ENCODE measurements at regions not wholly inside any gene's neighbourhood (a gene's known extent, or its start where the extent isn't known, plus 50 kb on each side); places are given as distances from the start of the nearest gene placed in this dataset.
"Not testable (repeated sequence)": the region's sequence is repeated elsewhere in the genome, so short reads cannot be mapped to it uniquely, and the experiment has no call there.

DNA sequence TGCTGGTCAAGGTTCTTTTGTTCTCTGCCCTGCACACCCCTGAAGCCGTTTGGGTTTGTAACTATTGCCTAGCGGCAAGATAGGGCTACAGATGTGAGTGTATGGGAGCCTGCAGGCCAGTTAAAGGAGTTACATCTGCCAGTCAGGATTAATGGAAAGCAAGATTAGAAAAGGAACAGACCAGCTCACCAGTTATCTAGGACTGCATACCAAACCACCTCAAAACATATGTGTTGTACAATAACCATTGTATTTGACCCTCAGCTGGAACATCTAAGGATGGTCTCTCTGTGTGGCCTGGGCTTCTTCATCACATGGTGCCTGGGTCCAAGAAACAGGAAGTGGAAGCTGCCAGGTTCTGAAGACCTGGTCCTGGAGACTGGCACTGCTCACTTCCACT lies 52.5 kb upstream of the FBXO28 start:
- no peak for DNase-seq (ENCODE audit: low spot score)

DNA sequence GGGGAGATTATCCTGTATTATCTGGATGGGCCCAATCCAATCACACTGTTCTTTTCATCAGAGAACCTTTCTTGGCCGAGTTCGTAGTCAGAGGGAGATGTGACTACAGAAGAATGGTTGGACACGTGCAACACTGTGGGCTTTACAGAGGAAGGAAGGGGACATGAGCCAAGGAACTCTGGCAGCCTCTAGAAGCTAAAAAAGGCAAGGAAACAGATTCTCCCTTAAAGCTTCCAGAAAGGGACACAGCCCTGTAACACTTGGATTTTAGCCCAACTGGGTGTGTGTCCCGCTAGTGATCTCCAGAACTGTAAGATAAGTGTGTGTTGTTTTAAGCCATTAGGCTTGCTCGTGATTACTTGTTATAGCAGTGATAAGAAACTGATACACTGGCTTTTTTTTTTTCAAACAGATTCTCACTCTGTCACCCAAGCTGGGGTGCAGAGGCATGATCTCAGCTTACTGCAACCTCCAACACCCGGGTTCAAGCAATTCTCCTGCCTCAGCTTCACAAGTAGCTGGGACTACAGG lies 53.9 kb upstream of the FBXO28 start:
- no peak for DNase-seq (ENCODE audit: low spot score)

DNA sequence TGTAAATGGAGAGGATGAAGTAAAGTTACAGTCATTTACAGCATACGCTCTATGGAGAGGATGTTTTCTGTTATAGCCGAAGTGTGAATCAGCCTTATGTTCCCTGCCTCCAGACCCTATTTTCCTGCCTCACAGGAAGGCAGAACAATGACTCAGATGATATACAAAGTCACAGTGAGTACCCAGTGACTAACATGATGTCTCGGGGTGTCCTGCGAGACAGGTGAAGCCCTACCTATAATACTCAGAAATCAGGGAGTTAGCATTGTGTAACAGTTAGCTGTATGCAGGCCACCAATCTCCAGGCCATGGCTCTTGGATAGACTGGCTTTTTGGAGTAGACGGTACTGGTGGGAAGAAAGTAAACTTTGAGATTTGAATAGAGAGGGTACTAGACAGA lies 55.6 kb upstream of the FBXO28 start:
- no peak for DNase-seq (ENCODE audit: low spot score)

DNA sequence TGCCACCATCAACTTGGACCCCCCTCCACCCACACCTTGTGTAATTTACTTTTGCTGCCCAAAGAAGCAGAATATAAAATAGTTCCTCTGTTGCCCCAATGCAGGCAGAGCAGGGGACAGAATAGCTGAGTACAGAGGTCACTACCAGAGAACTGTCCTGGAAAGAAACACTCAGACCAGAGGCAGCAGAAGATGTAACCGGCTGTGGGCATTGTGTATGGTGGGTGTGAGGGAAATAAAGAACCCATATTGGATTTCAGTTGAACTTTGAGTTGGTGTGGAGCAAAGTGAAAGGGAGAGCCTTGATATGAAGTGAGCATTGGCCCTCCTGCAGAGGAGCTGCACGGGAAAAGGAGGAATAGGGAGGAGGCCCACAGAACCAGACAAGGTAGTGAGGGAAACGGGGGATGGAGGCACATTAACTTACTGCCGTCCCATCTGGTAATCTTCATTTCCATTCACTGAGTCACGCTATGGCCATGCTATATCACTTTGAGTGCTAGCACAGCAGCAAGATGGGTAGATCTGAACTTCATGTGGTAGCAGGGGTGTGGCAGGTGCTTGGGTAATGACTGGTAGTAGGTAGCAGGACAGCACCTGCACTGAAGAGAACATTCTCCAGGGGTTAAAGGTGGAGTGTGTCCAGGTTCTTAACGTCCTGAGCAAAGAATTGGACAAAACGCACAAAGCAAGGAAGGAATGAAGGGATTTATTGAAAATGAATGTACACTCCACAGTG lies 56.3 kb upstream of the FBXO28 start:
- no peak for DNase-seq (ENCODE audit: low spot score)

DNA sequence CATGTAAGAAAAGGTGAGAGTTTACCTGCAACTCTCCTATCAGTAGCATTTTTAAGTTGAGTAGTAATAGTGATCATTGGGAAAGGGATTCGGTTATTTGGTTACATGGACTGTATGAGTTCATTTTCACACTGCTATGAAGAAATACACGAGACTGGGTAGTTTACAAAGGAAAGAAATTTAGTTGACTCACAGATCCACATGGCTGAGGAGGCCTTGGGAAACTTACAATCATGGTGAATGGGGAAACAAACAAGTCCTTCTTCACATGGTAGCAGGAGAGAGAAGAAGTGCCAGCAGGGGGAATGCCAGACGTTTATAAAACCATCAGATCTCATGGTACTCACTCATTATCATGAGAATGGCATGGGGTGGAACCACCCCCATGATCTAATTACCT lies 59.3 kb upstream of the FBXO28 start:
- no peak for DNase-seq (ENCODE audit: low spot score)

DNA sequence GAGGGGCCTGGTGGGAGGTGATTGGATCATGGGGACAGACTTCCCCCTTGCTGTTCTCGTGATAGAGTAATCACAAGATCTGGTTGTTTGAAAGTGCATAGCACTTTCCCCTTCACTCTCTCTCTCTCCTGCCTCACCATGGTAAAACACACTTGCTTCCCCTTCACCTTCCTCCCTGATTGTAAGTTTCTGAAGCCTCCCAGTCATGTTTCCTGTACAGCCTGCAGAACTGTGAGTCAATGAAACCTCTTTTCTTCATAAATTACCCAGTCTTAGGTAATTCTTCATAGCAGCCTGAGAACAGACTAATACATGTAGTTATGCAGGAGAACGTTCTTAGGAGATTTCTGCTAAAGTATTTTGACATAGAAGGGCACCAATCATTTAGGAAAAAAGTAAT lies 59.9 kb upstream of the FBXO28 start:
- no peak for DNase-seq (ENCODE audit: low spot score)

DNA sequence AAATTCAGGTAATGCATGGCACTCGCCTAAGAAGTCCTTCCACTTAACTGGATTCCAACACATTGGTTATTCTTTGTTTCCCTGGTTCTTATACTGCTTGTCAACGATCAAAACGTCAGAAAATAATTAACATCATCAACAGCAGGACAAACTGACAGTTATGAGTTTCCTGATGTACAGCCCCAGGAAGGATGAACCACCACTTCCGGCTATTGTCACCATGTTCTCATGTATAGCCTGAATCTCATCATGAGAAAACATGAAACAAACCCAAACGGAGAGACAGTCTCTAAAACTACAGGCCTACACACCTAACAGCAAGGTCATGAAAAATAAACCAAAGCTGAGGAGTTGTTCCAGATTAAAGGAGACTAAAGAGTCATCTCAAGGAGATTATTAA lies 60.5 kb upstream of the FBXO28 start:
- DNase-seq (ENCODE audit: low spot score) = no peak

DNA sequence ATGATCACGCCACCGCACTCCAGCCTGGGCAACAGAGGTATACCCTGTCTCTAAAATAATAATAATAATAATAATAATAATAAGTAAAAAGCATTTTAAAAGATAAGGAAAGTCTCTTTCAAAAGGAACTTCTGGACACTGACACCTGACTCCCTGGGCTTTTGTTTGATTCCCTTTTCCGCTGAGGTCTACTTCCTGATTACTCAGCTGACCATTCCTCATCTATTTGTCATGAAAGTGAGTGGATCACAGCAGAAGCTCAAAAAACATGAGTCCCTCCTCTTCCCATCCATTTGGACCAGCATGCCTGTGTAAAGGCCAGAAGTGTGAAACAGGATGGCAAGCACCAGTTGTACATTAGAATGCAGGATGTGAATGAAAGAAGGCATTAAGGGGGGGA lies 61.1 kb upstream of the FBXO28 start:
- no peak for DNase-seq (ENCODE audit: low spot score)

DNA sequence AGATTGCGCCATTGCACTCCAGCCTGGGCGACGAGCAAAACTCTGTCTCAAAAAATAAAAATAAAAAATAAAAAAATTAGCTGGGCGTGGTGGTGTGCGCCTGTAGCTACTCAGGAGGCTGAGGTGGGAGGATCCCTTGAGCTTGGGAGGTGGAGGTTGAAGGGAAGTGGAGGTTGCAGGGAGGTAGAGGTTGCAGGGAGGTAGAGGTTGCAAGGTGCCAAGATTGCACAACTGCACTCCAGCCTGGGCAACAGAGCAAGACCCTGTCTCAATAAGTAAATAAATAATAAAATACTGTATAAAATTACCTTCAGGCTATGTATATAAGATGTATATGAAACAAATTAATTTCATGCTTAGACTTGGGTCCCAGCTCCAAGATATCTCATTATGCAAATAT lies 62.1 kb upstream of the FBXO28 start:
- DNase-seq (ENCODE audit: low spot score) = not testable (repeated sequence)

DNA sequence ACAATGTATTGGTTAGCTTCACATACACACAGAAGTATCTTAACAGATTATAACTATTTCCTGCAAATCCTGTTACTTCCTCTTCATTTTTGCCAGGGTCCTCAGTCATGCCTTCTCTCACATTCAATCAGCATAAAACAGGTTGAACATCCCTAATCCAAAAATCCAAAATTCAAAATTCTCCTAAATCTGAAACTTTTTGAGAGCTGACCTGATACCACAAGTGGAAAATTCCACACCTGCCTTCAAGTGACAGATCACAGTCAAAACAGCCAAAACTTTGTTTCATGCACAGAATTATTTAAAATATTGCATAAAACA lies 62.9 kb upstream of the FBXO28 start:
- DNase-seq (ENCODE audit: low spot score) = no peak

DNA sequence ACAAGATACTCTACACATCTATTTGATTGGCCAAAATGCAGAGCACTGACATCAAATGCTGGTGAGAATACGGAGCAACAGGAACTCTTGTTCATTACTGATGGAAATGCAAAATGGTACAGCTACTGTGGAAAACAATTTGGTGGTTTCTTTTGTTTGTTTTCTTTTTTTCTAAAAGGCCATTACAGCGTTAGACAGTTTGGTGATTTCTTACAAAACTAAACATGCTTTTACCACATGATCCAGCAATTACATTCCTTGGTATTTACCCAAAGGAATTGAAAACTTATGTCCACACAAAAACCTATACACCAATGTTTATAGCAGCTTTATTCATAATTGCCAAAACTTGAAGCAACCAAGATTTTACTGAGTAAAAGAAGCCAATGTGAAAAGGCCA lies 66.4 kb upstream of the FBXO28 start:
- no peak for DNase-seq (ENCODE audit: low spot score)

DNA sequence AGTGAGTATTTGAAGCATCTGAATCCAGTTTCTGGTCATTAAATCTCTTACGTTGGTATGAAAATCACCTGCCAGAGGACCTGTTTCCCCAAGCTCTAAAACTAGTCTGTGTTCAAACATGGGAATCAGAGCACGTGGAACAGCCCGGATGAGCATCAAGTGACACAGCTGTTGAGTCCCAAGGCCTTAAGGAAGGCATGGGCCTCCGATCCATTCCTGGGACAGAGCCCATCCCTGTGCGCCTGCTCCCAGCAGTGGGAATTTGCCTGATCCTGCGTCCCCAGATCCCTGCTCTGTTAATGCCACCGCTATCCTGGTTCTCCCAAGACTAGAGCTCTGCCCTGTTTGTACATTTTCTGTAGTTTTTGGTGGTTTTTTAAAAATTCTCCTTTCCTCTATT lies 68.4 kb upstream of the FBXO28 start:
- no peak for DNase-seq (ENCODE audit: low spot score)

DNA sequence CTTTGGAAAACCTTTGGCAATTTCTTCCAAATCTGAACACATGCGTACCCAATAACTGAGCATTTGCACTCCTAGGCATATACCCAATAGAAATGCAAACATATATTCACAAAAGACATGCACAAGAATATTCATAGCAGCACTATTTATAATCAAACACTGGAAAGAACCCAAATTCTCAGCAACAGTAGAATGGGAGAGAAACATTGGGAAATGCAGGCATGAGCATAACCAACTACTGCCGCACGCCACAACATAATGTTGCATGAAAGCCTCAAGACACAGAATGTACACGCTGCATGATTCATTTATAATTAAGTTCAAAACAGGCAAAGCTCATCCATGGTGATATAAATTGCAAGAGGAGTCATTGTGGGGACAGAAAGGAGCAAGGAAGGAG lies 69.5 kb upstream of the FBXO28 start:
- DNase-seq (ENCODE audit: low spot score) = no peak

DNA sequence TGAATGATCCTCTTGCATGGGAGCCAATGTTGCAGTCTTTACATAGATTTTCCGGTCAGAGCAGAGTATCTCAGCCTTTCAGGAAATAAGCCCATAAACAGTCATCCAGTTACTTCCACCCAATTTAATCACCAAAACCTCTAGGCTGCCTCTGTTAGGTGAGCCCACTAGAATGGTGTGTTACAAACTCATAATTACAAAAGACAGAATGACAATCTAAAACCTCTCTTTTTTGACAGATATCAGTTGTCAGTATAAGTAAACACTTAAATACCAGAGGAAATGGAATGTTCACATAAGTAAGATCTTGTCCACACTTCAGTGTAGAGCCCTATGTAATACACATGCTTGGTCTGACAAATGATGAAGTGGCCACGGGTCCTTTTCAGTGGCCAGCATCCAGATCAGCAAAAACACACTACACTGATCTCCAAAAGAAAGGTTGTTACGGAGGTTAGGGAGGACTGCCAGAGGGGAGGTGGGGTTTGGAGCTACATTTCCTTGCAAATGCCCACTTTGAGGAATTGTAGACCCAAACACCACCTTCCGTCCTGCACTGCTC lies 71.3 kb upstream of the FBXO28 start:
- DNase-seq (ENCODE audit: low spot score) = no peak

DNA sequence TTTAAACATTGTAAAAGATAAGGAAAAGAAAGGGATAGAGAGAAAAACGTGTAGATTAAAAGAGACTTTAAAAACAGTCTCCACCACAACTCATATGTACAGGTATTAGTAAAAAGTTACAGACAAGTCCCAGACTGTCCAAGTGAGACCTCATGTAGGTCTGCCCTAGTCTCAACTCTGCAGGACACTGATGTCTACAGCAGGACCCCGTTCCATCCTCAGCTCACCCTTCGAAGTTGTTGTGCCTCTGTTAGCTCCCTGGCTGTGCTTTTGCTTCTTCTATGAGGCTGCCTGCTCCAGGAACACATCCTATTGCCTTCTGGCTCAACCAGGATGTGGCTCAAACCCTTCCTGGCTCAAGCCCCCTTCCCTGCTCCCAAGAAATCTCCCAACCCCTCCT lies 72.9 kb upstream of the FBXO28 start:
- no peak for DNase-seq (ENCODE audit: low spot score)

DNA sequence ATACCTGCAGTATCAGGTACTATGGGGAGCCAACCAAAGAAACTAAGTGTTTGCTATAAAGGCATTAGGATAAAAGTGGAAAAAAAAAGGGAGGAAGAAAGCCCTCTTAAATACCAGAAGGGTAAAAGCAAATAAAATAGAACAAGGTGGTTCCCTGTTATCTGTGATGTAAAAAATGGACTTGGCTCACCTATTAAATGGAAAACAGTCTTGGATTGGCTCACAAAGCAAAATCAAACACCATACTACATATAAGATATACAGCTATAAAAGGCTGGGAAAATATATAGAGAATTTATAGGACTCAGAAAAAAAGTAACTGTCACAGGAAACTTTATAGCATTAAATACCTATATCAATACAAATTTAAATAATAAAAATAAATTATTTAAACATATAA lies 73.5 kb upstream of the FBXO28 start:
- DNase-seq (ENCODE audit: low spot score) = not testable (repeated sequence)

DNA sequence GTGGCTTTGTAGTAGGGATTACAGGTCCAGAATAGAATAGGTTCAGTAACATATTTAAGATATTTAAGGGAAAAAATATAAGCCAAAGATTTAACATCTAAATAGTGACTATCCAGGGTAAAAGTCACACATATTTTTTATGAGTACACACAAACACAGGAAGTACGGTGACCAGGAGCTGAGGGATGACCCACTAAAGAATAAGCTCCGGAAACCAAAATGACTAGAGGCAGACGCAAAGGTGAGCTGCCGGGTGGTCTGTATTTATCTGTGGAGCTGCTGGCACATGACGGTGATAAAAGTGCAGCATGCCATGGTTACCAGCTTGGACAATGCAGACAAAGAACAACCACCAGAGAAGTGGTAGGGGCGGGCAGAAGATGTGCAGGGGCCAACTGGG lies 73.9 kb upstream of the FBXO28 start:
- not testable (repeated sequence) for DNase-seq (ENCODE audit: low spot score)

DNA sequence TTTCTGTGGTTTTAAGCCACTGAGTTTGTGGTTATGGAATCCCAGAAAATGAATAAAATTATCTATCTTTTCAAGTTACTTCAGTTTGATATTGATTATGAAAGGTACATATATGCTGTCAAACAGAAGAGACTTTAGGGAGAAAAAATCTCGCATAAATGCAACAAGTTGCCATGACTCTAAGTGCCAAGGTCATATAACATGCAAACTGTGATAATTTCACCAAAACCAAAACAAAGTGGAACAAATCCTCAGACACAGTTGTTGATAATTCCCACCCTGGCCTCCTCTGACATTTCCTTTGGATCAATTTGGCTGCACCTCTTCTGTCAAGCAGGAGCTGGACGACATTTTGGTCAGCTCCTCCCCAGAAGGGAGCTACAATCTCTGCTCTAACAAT lies 75.1 kb upstream of the FBXO28 start:
- not testable (repeated sequence) for DNase-seq (ENCODE audit: low spot score)

DNA sequence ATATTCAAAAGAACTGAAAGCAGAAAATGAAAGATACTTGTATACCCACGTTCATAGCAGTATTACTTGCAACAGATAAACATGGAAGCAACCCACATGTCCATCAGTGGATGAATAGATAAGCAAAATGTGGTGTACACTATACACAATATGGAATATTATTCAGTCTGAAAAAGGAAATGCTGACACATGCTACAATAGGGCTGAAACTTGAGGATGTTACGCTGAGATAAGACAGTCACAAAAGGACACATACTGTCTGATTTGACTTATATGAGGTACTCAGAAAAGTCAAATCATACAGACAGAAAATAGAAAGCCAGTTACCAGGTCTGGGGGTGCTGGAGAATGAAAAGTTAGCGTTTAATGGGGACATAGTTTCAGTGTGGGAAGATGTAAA lies 76.5 kb upstream of the FBXO28 start:
- not testable (repeated sequence) for DNase-seq (ENCODE audit: low spot score)

DNA sequence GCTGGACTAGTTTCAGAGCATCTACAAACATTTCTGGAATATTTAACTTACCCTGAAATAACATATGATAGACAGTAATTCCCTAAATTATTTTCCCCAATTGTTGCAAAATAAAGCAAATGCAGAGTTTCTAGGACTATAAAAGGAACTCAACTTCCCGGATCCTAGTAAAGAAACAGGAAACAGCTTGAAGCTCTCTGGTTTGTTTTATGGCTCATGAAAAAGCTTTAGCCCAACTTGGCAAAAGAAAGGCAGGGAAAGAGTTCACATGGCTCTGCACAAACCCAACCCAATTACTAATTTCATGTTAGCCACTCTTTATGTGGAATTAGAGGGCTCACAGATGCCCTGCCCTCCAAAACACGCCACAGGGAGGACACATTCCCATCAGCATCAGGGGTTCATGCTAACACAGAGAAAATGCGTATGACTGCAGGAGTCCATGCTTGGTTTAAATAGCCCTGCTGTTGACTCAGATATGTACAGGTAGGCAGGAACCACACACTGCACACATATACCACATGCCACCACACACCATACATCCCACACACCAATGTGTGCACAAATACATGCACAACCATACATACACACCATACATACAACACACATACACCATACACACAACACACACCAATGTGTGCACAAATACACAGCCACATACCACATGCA lies 81.2 kb upstream of the FBXO28 start:
- DNase-seq (ENCODE audit: low spot score) = not testable (repeated sequence)

DNA sequence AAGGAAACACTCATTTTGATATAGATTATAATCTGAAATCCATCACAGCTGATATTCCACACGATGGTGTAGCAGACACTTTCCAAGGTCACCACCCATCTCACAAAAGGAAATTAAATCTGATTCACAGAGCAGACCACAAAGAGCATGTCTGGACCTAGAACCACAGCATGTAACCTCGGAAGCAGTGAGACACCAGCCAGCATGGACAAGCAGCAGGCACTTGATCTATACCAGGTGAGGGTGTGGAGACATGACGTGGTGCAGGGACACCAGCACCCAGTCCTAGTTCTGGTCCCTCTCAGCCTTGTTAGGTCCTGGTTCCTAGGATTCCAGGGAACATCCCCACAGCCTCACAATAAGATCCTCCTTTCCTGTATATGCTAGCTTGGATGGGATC lies 81.9 kb upstream of the FBXO28 start:
- DNase-seq (ENCODE audit: low spot score) = not testable (repeated sequence)

DNA sequence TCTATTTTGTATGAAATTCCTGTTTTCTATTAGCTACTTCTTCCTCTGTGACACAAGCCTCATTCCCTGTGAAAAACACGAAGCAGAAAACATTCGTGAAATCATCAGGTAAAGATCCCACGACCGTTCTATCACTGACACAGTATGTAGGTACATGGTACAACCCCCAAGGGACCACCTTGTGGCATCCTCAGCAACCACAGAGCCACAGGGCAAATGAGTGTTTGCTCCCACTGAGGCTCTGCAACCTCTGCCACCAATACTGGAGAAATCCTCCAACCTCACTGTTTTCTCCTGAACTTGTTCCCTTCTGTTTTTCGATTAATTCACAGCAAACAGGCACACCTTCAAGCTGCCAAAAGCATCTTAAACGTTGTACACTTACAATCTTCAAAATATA lies 83.7 kb upstream of the FBXO28 start:
- not testable (repeated sequence) for DNase-seq (ENCODE audit: low spot score)

DNA sequence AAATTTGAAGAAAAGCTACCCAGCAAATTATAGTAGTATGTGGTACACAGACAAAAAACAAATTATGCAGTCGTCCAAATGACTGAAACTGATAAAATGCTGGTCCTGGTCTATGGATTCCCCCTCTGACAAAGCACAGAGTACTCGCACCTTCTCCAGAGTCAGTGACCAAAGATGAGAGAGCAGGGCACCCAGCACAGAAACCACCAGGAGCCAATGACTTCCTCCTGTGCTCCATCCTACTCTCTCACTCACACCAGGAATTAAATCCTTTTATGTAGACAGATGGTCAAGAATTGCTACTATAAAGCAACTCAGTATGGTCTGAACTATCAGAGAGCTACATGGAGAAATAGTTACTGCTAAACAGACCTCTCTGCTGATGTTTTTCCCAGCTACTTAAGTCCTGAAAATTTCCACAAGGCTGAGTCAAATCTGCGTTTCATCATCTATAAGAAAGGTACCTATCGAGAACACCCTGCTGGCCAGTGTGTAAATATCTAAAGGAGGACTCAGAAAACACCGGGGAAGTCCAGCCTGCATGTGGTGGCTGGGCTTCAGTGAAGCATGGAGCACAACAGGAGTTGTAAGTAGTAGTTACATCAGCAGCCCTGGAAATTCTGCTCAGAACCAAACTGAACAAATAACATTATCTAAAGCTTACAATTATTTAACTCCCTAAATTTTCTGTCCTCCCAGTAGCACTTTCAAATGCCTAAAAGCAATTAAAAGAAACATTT lies 84.5 kb upstream of the FBXO28 start:
- DNase-seq (ENCODE audit: low spot score) = not testable (repeated sequence)
